HL-60 (cell line): ENCODE measurements at regions not wholly inside any gene's neighbourhood (a gene's known extent, or its start where the extent isn't known, plus 50 kb on each side); places are given as distances from the start of the nearest gene placed in this dataset.

Experiments
- DNase-seq, 2 experiments: peaks; one replicate each; pipeline ENCODE4 v3.0.0-alpha.2; 2010 to 2020; ENCODE audit warnings: low read depth in 1 of 2, low spot score in 1 of 2
- H3K27ac ChIP-seq: fragments of 250-450 bp; sonication (Bioruptor Pico); replicated peaks from 2 replicates; pipeline ENCODE4 v1.5.1; 2020; ENCODE audit warnings: mild to moderate bottlenecking, moderate library complexity
- H3K27me3 ChIP-seq: fragments of 250-450 bp; sonication (Bioruptor Pico); 2 replicates; pipeline ENCODE4 v1.5.1; 2021; ENCODE audit warnings: mild to moderate bottlenecking, moderate library complexity; ENCODE audit not compliant: insufficient read depth, poor library complexity, severe bottlenecking
- H3K4me3 ChIP-seq: replicated peaks from 2 replicates; pipeline ENCODE4 v1.5.1; 2011; ENCODE audit warnings: mild to moderate bottlenecking, control low read depth, low read length; ENCODE audit not compliant: insufficient read depth
- CTCF ChIP-seq: IDR thresholded peaks from one replicate; pipeline ENCODE4 v1.5.1; 2011; ENCODE audit warnings: low read length, control low read depth, inconsistent platforms; ENCODE audit not compliant: insufficient read depth
- GABPA ChIP-seq: IDR thresholded peaks from 2 replicates; pipeline ENCODE4 v1.6.1; 2012; ENCODE audit warnings: low read depth
- POLR2AphosphoS5 ChIP-seq: IDR thresholded peaks from 2 replicates; pipeline ENCODE4 v1.6.1; 2012; ENCODE audit warnings: low read depth
- REST ChIP-seq: IDR thresholded peaks from 2 replicates; pipeline ENCODE4 v1.6.1; 2012; ENCODE audit warnings: low read depth; ENCODE audit not compliant: insufficient replicate concordance
- SPI1 ChIP-seq: IDR thresholded peaks from 2 replicates; pipeline ENCODE4 v1.6.1; 2012; ENCODE audit warnings: low read depth, mild to moderate bottlenecking, borderline replicate concordance

GRCh38 chr14:95466506-95466905 lies 49.9 kb downstream of the SYNE3 start:
- no peak overlapping the region for H3K4me3 ChIP-seq
- no peak for DNase-seq
- H3K27ac ChIP-seq, result no peak overlapping the region
- TF ChIP-seq POLR2AphosphoS5 (no peak), REST (no peak), CTCF (no peak), GABPA (no peak), SPI1 (no peak)
- no peaks in the 10 kb centered on the region for H3K27me3 ChIP-seq

- TF ChIP-seq SPI1 (no peak), POLR2AphosphoS5 (no peak)
- DNase-seq, result no peak
Observed at GRCh38 chr14:95465936-95466335, 50.5 kb downstream of the SYNE3 start.

GRCh38 chr14:95465358-95465757 lies 51.1 kb downstream of the SYNE3 start:
- TF ChIP-seq SPI1 (no peak), GABPA (no peak), POLR2AphosphoS5 (no peak)
- H3K27me3 ChIP-seq, result no peaks in the 10 kb centered on the region
- no peak overlapping the region for H3K27ac ChIP-seq
- no peak for DNase-seq
- no peak overlapping the region for H3K4me3 ChIP-seq

More at GRCh38 chr14:95465936-95466335, 50.5 kb downstream of the SYNE3 start:
- Histone ChIP-seq H3K27me3 (no peaks in the 10 kb centered on the region), H3K27ac (no peak overlapping the region), H3K4me3 (no peak overlapping the region)

- TF ChIP-seq CTCF (no peak), POLR2AphosphoS5 (no peak), SPI1 (no peak), REST (no peak), GABPA (no peak)
- DNase-seq, result no peak
- no peak overlapping the region for H3K27ac ChIP-seq
- H3K4me3 ChIP-seq, result no peak overlapping the region
- H3K27me3 ChIP-seq, result no peaks in the 10 kb centered on the region
Observed at GRCh38 chr14:95464514-95464913, 51.9 kb downstream of the SYNE3 start.

GRCh38 chr14:95464103-95464502 lies 52.3 kb downstream of the SYNE3 start:
- no peaks in the 10 kb centered on the region for H3K27me3 ChIP-seq
- DNase-seq, result no peak
- H3K27ac ChIP-seq, result no peak overlapping the region
- no peak for TF ChIP-seq SPI1
- no peak for TF ChIP-seq REST
- no peak for TF ChIP-seq POLR2AphosphoS5
- TF ChIP-seq GABPA, result no peak
- no peak for TF ChIP-seq CTCF
- H3K4me3 ChIP-seq, result no peak overlapping the region
